GM12865 (cell line): ENCODE measurements at regions not wholly inside any gene's neighbourhood (a gene's known extent, or its start where the extent isn't known, plus 50 kb on each side); places are given as distances from the start of the nearest gene placed in this dataset.

Experiments used
- DNase-seq: peaks from one replicate; pipeline ENCODE4 v3.0.0; 2010; ENCODE audit warnings: low read depth
- H3K4me3 ChIP-seq: 2 replicates; pipeline ENCODE4 v1.5.1; 2011; ENCODE audit warnings: mild to moderate bottlenecking, low read depth, low read length, control low read depth
- TF ChIP-seq, protein P1 (sequence below): IDR thresholded peaks from 2 replicates; pipeline ENCODE4 v1.5.1; 2011; ENCODE audit warnings: low read length, control low read depth, low read depth, inconsistent platforms; ENCODE audit not compliant: insufficient read depth; ENCODE audit errors: missing control alignments

GRCh38 chr9:78584589-78584988, 287.7 kb downstream of the PSAT1 start:
- TF ChIP-seq, protein P1, sequence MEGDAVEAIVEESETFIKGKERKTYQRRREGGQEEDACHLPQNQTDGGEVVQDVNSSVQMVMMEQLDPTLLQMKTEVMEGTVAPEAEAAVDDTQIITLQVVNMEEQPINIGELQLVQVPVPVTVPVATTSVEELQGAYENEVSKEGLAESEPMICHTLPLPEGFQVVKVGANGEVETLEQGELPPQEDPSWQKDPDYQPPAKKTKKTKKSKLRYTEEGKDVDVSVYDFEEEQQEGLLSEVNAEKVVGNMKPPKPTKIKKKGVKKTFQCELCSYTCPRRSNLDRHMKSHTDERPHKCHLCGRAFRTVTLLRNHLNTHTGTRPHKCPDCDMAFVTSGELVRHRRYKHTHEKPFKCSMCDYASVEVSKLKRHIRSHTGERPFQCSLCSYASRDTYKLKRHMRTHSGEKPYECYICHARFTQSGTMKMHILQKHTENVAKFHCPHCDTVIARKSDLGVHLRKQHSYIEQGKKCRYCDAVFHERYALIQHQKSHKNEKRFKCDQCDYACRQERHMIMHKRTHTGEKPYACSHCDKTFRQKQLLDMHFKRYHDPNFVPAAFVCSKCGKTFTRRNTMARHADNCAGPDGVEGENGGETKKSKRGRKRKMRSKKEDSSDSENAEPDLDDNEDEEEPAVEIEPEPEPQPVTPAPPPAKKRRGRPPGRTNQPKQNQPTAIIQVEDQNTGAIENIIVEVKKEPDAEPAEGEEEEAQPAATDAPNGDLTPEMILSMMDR = no peak
- no peak for DNase-seq

DNA sequence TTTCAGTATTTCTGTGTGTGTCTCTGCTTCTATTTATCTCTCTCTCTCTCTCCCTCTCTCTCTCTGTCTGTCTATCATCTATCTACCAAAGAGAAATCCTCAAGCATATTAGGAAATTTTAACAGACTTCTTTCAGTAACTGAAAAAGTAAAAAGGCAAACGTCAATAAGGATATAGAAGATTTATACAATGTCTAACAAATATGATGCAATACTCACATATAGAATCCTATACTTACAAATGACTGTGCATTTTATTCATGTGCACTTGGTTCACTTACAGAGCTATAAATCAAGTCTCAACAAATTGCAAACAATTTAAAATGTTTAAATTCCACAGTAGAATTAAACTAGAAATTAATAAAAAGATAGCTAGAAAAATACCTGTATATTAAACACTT, 289.0 kb downstream of the PSAT1 start:
- no peak for DNase-seq
- no peak overlapping the region for H3K4me3 ChIP-seq

More at GRCh38 chr9:78584589-78584988, 287.7 kb downstream of the PSAT1 start:
- H3K4me3 ChIP-seq = no peak overlapping the region

GRCh38 chr9:78590068-78590467, 293.1 kb downstream of the PSAT1 start:
- no peak overlapping the region for H3K4me3 ChIP-seq
- TF ChIP-seq, protein P1 = no peak
- no peak for DNase-seq

More for the DNA sequence above, 289.0 kb downstream of the PSAT1 start:
- TF ChIP-seq, protein P1 = no peak

GRCh38 chr9:78592811-78593210, 295.9 kb downstream of the PSAT1 start:
- TF ChIP-seq, protein P1 = no peak
- H3K4me3 ChIP-seq = no peak overlapping the region
- DNase-seq = no peak

- DNase-seq = no peak
- H3K4me3 ChIP-seq = no peak overlapping the region
- TF ChIP-seq, protein P1 = no peak
Measured at GRCh38 chr9:78595200-78595945, 298.4 kb downstream of the PSAT1 start.

GRCh38 chr9:78596346-78596745, 299.4 kb downstream of the PSAT1 start:
- no peak for DNase-seq

More at GRCh38 chr9:78596346-78596745, 299.4 kb downstream of the PSAT1 start:
- TF ChIP-seq, protein P1 = no peak
- H3K4me3 ChIP-seq = no peak overlapping the region
